Vagina (tissue), 2 donors: ENCODE measurements at regions not wholly inside any gene's neighbourhood (a gene's known extent, or its start where the extent isn't known, plus 50 kb on each side); places are given as distances from the start of the nearest gene placed in this dataset.

Source experiments
- CTCF ChIP-seq, 3 experiments: fragments of 450-650 bp in 2 of 3; fragments of 200-600 bp in 1 of 3; sonication (generic) in 1 of 3; IDR thresholded peaks; one replicate each; pipeline ENCODE4 v1.5.1; 2017 to 2019; ENCODE audit warnings: antibody characterized with exemption in 3 of 3, mild to moderate bottlenecking in 2 of 3, moderate library complexity in 2 of 3
- POLR2A ChIP-seq, 2 donors: fragments of 450-650 bp; IDR thresholded peaks; one replicate each; pipeline ENCODE4 v1.6.1; 2017; ENCODE audit warnings: antibody characterized with exemption in 2 of 2, mild to moderate bottlenecking in 2 of 2, moderate library complexity in 2 of 2

- TF ChIP-seq POLR2A (IDR thresholded peaks at IDR 0.05): no peak
- no peak for TF ChIP-seq CTCF (IDR thresholded peaks at IDR 0.05)
Observed at GRCh38 chr7:67597161-67597560, 600.5 kb downstream of the TYW1 start.
